Pulmonary artery endothelial cell (primary cell): ENCODE measurements at regions not wholly inside any gene's neighbourhood (a gene's known extent, or its start where the extent isn't known, plus 50 kb on each side); places are given as distances from the start of the nearest gene placed in this dataset.

Source experiments
- DNase-seq: peaks from one replicate; pipeline ENCODE4 v3.0.0-alpha.2; 2011; ENCODE audit warnings: low read depth, low spot score

GRCh38 chr5:124692950-124693349 is 53.5 kb downstream of the ZNF608 start:
- DNase-seq: no peak

- no peak for DNase-seq
Observed at GRCh38 chr5:124692324-124692723, 54.1 kb downstream of the ZNF608 start.

DNA sequence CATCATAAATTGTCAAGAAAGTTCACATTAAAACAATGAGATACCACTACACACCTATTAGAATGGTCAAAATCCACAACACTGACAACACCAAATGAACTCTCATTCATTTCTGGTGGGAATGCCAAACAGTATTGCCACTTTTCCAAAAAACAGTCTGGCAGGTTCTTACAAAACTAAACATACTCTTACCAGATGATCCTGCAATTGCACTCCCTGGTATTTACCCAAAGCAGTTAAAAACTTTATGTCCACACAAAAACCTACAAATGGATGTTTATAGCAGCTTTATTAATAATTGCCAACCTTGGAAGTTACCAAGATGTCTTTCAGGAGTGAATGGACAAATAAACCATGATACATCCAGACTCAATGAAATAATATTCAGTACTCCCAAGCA is 56.8 kb downstream of the ZNF608 start:
- DNase-seq: no peak

- DNase-seq: no peak
Observed at GRCh38 chr5:124686239-124687004, 60.0 kb downstream of the ZNF608 start.

GRCh38 chr5:124685404-124685930 is 61.0 kb downstream of the ZNF608 start:
- no peak for DNase-seq

DNA sequence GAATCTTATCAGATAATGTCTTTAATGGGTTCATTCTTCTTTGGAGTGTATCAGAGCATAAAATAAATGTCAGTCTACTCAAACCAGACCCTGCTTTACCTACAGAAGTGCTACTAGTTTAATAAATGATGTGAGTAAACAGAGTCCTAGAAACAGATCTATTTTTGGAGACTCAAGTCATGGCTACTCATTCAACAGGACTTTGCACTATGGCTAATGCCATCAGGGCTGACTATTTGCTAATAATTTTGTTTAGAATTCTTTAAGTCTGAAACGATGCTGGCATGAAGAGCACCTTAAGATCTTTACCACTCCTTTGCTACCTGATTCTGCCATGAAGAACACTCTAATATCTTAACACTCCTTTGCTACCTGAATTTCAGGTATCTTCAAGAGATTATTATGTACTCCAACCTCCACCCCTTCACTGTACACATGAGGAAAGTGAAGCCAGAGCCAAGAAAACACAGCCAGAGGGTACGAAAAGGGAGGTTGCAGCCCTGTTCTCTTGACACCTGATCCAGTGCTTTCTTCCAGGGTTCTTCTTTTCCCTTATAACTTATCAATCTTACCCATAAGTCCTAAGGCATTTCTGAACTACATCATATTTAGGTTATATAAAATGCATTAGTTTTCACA is 62.4 kb downstream of the ZNF608 start:
- no peak for DNase-seq

- no peak for DNase-seq
Observed at GRCh38 chr5:124679578-124680199, 66.8 kb downstream of the ZNF608 start.

- DNase-seq: no peak
Observed at GRCh38 chr5:124678922-124679519, 67.4 kb downstream of the ZNF608 start.

DNA sequence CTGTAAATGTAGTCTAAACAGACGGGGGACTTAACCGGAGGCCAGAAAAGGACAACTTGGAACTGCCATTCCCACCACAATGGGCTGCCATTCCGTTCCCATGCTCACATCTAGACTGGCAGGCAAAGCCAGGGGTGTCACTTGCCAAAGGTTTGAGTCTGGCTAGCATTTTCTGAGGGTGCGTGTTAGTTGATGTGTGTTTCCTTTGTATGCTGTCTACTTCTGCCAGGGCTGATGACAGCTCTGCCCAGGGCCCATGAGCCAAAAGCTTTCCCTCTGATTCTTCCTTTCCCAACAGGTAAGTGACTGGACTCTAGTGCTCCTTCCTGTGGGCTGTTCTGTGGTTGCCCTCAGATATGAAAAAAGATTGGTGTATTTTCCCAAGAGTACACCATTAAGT is 68.0 kb downstream of the ZNF608 start:
- DNase-seq: no peak

- DNase-seq: no peak
Observed at GRCh38 chr5:124677374-124678351, 68.8 kb downstream of the ZNF608 start.

GRCh38 chr5:124675931-124676846 is 70.2 kb downstream of the ZNF608 start:
- DNase-seq: no peak

DNA sequence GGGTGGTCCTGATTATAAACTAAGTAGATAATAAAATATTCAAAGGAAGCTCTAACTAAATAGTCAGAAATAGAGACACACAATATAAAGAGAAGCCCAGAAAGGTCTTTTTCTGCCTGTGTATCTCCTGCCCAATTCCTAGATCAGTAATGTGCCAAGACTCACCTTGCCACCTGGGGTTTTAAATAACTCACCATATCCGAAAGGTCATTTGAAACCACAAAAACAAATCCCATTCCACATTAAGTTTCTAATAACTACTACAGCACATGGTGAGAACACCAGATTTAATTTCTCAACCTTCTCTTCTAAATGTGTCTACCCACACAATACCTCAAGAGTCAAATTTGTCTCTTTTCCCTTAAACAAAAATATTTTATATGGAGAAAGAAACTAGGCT is 75.2 kb downstream of the ZNF608 start:
- DNase-seq: no peak

DNA sequence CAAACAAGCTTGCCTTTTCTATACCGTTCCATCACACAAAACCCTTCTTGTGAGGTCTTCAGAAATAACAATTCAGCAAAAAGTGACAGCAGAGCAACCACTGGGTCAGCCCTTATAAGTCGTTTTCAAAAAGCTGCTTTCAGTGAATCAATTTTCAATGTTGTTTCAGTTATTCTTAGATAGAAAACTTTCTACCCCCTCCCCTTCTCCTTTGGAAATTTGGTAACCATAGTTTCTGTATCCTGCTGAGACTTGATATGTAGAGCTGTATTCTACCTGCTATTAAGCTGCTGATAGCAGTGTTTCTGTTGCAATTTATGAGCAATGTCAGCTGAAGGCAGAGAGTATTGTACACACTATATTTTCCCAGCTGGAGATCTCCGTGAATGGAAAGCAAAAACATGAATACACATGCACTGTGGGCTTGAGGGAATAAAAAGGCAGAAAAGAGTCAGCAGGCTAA is 75.7 kb downstream of the ZNF608 start:
- DNase-seq: no peak

DNA sequence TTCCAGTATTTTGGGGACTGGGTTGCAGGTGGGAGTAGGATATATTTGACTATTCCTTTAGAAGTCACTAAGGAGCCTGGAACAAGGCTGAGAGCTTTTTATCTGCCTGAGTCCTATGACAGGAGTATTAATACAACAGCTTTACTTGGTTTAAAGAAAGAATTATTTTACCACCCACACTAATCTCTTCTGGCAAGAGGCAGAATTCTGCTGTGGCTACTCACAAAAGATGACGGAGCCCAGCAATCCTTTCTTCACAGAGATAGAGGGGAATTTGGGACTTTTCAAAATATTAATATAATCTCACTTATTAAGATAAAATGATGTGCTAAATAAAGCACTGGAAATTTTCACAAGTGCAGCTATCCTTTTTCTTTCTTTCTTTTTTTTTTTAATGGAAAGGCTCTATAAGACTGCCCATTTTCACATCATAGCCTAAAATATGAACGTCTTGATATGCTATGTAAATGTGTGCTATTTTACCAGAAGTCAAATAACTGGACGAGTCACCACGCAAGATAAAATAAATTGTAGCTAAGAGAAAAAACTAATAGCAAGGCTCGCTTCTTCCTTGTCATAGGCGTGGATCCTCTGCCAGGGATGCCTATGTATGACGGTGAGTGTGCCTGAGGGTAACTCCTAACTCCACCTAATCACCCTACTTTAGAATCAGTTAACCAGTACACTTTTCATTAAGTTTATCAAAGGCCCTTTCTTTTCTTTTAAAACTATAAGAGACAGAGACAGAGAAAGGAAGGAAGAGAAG is 76.3 kb downstream of the ZNF608 start:
- no peak for DNase-seq

GRCh38 chr5:124669300-124669648 is 77.2 kb downstream of the ZNF608 start:
- DNase-seq: no peak

DNA sequence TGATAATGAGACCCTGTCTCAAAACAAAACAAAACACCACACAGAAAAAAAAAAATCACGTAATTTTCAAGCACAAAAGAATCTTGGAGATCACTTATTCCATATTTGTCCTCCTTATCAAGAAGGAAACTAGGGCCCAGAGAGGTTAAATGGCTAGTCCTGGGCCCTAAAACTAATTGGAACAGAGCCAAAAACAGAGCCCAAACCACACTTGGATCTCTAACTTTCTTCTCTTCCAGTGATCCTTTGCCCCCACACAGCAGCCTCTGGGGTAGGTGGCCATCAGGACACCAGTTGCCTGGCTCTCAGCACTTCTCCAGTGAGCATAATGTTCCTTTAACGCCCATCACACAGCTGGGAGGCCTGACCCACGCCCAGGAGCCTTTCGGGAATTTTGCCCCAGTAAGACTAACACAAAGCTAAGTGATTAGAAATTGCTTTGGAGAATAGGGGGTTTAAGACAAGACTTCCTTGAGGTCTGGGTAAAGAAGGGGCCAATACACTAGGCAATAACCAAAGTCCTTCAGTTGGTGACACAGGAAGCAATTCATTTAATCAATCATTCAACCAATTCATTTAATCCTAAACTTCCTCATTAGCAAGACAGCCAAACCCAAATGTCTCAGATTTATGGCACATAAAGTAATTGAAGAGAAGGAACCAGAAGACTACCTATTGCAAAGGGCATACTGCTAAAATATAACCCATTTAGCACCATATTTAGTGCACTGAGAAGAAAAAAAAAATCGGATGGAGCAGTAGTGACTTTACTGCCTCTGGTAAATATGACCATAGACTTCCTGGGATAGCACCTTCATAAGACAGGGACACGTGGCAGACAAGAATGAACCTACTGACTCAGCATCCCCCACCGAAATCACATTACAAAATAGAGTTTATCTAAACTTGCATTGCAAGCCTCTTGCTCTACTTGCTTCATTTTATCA is 77.8 kb downstream of the ZNF608 start:
- DNase-seq: no peak

- no peak for DNase-seq
Observed at GRCh38 chr5:124665625-124666024, 80.8 kb downstream of the ZNF608 start.

DNA sequence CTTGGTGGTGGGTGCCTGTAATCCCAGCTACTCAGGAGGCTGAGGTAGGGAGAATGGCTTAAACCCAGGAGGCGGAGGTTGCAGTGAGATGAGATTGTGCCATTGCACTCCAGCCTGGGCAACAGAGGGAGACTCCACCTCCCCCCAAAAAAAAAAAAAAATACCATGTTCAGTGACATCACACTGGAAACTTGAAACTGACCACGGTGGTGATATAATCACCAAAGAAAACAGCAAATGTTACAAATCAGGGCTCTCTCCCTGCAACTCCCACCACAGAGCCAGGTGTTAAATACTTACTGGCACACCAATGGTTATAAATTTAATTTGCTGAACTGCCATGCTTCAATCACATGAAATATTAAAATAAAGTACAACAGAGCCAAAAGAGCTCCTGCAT is 81.4 kb downstream of the ZNF608 start:
- DNase-seq: no peak
